ENCODE measurements at regions not wholly inside any gene's neighbourhood (a gene's known extent, or its start where the extent isn't known, plus 50 kb on each side); places are given as distances from the start of the nearest gene placed in this dataset.
"Not testable (repeated sequence)": the region's sequence is repeated elsewhere in the genome, so short reads cannot be mapped to it uniquely, and the experiment has no call there.

- intact Hi-C loops (cut with micrococcal nuclease): no loop called here
- H3K4me3 Mint-ChIP-seq: no peak overlapping the region
- no peaks in the 10 kb centered on the region for H3K4me1 Mint-ChIP-seq (ENCODE audit: low read depth)
Measured at GRCh38 chrX:45524805-45525204, 324.1 kb upstream of the DIPK2B start.

DNA sequence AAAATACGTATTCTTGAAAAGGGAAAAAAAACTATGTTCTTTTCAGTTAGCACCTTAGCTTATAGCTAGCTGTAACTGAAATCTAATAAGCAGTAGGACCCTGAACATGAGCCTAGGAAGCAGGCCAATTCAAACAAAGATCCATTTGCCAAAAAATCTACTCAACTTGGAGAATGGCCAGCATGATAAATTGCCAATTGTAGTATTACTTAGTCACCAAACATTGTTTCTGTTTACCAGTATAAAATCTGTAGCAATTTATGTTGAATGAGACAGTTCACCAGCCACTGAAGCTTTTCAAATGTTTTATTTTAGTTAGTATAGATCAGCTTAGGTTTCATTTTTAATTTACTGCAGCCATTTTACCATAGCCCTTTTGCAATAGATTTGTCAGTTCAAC lies 323.6 kb upstream of the DIPK2B start:
- no peaks in the 10 kb centered on the region for H3K9me3 Mint-ChIP-seq
- intact Hi-C loops (cut with micrococcal nuclease): no loop called here
- no peaks in the 10 kb centered on the region for H3K36me3 Mint-ChIP-seq (ENCODE audit: low read depth)
- no peak overlapping the region for H3K4me3 Mint-ChIP-seq
- no peaks in the 10 kb centered on the region for H3K4me1 Mint-ChIP-seq (ENCODE audit: low read depth)
- no peak overlapping the region for H3K27ac Mint-ChIP-seq
- no peak for DNase-seq (ENCODE audit: low spot score)
- H3K27me3 Mint-ChIP-seq (ENCODE audit: insufficient read depth): no peaks in the 10 kb centered on the region

More at GRCh38 chrX:45524805-45525204, 324.1 kb upstream of the DIPK2B start:
- H3K36me3 Mint-ChIP-seq (ENCODE audit: low read depth): no peaks in the 10 kb centered on the region
- no peak overlapping the region for H3K27ac Mint-ChIP-seq
- DNase-seq (ENCODE audit: low spot score): no peak
- H3K27me3 Mint-ChIP-seq (ENCODE audit: insufficient read depth): no peaks in the 10 kb centered on the region
- no peaks in the 10 kb centered on the region for H3K9me3 Mint-ChIP-seq

GRCh38 chrX:45518552-45518951 lies 317.9 kb upstream of the DIPK2B start:
- H3K27me3 Mint-ChIP-seq (ENCODE audit: insufficient read depth): no peaks in the 10 kb centered on the region
- DNase-seq (ENCODE audit: low spot score): no peak
- intact Hi-C loops (cut with micrococcal nuclease): loop anchor here (10.0 kb wide), 1 partner anchor 644 kb away; the partner anchor contains the start of gene KDM6A
- H3K4me3 Mint-ChIP-seq: no peak overlapping the region
- H3K9me3 Mint-ChIP-seq: no peaks in the 10 kb centered on the region
- no peaks in the 10 kb centered on the region for H3K36me3 Mint-ChIP-seq (ENCODE audit: low read depth)
- no peak overlapping the region for H3K27ac Mint-ChIP-seq
- H3K4me1 Mint-ChIP-seq (ENCODE audit: low read depth): peaks cover 18% of the 10 kb centered on the region

GRCh38 chrX:45517090-45517973 lies 316.7 kb upstream of the DIPK2B start:
- Mint-ChIP-seq H3K4me3 (no peak overlapping the region), H3K27ac (no peak overlapping the region), H3K27me3 (ENCODE audit: insufficient read depth) (no peaks in the 10 kb centered on the region), H3K36me3 (ENCODE audit: low read depth) (no peaks in the 10 kb centered on the region), H3K9me3 (no peaks in the 10 kb centered on the region), H3K4me1 (ENCODE audit: low read depth) (peaks cover 25% of the 10 kb centered on the region)
- intact Hi-C loops (cut with micrococcal nuclease): loop anchor here (10.0 kb wide), 1 partner anchor 643 kb away; the partner anchor contains the start of gene KDM6A
- no peak for DNase-seq (ENCODE audit: low spot score)

GRCh38 chrX:45515262-45516215 lies 314.9 kb upstream of the DIPK2B start:
- H3K4me1 Mint-ChIP-seq (ENCODE audit: low read depth): peaks cover 25% of the 10 kb centered on the region

GRCh38 chrX:45513042-45513441 lies 312.4 kb upstream of the DIPK2B start:
- Mint-ChIP-seq H3K27me3 (ENCODE audit: insufficient read depth) (no peaks in the 10 kb centered on the region), H3K27ac (no peak overlapping the region), H3K4me3 (no peak overlapping the region), H3K36me3 (ENCODE audit: low read depth) (no peaks in the 10 kb centered on the region), H3K9me3 (no peaks in the 10 kb centered on the region), H3K4me1 (ENCODE audit: low read depth) (peaks cover 25% of the 10 kb centered on the region)
- intact Hi-C loops (cut with micrococcal nuclease): loop anchor here (10.0 kb wide), 1 partner anchor 638 kb away; the partner anchor contains the start of gene KDM6A
- no peak for DNase-seq (ENCODE audit: low spot score)

More at GRCh38 chrX:45515262-45516215, 314.9 kb upstream of the DIPK2B start:
- peak; percentile 1 for DNase-seq (ENCODE audit: low spot score)
- intact Hi-C loops (cut with micrococcal nuclease): loop anchor here (1.0 to 10.0 kb wide), 8 partner anchors 107 to 893 kb away; partner anchors contain the start of gene KDM6A
- no peak overlapping the region for H3K4me3 Mint-ChIP-seq
- no peaks in the 10 kb centered on the region for H3K36me3 Mint-ChIP-seq (ENCODE audit: low read depth)
- no peaks in the 10 kb centered on the region for H3K27me3 Mint-ChIP-seq (ENCODE audit: insufficient read depth)
- H3K9me3 Mint-ChIP-seq: no peaks in the 10 kb centered on the region
- peak overlapping the region; percentile 65 for H3K27ac Mint-ChIP-seq

DNA sequence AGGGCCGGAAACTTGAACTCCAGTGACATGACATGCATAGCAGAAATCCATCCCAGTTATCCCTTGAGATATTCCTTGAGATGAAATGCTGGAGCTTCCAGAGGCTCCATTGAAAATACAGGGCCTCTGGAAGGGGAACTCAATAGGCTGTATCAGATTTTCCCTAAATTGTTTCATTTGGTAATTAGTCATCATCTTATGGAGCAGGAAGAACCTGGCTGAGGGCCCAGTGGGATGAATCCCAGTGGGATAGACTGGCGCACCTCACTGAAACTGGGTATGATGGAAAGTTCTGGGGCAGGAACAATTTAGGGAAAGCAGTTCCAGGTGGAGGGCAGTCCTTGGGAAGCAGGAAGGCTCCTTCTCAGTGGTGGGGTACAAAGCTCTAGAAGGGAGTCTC lies 307.8 kb upstream of the DIPK2B start:
- Mint-ChIP-seq H3K36me3 (ENCODE audit: low read depth) (no peaks in the 10 kb centered on the region), H3K9me3 (no peaks in the 10 kb centered on the region), H3K27ac (no peak overlapping the region), H3K4me1 (ENCODE audit: low read depth) (peaks cover 14% of the 10 kb centered on the region), H3K27me3 (ENCODE audit: insufficient read depth) (no peaks in the 10 kb centered on the region), H3K4me3 (no peak overlapping the region)
- intact Hi-C loops (cut with micrococcal nuclease): no loop called here
- DNase-seq (ENCODE audit: low spot score): no peak

GRCh38 chrX:45506149-45506730 lies 305.6 kb upstream of the DIPK2B start:
- no peak for DNase-seq (ENCODE audit: low spot score)
- Mint-ChIP-seq H3K4me1 (ENCODE audit: low read depth) (peaks cover 7% of the 10 kb centered on the region), H3K36me3 (ENCODE audit: low read depth) (no peaks in the 10 kb centered on the region), H3K27ac (no peak overlapping the region), H3K9me3 (no peaks in the 10 kb centered on the region), H3K27me3 (ENCODE audit: insufficient read depth) (no peaks in the 10 kb centered on the region), H3K4me3 (no peak overlapping the region)
- intact Hi-C loops (cut with micrococcal nuclease): no loop called here

- Mint-ChIP-seq H3K4me1 (ENCODE audit: low read depth) (peaks cover 7% of the 10 kb centered on the region), H3K9me3 (no peaks in the 10 kb centered on the region), H3K36me3 (ENCODE audit: low read depth) (no peaks in the 10 kb centered on the region), H3K4me3 (no peak overlapping the region), H3K27me3 (ENCODE audit: insufficient read depth) (no peaks in the 10 kb centered on the region), H3K27ac (peak overlapping the region; percentile 56)
- DNase-seq (ENCODE audit: low spot score): no peak
- intact Hi-C loops (cut with micrococcal nuclease): no loop called here
Measured at GRCh38 chrX:45505214-45505613, 304.5 kb upstream of the DIPK2B start.

- DNase-seq (ENCODE audit: low spot score); H3K4me3 Mint-ChIP-seq; H3K36me3 Mint-ChIP-seq (ENCODE audit: low read depth); H3K9me3 Mint-ChIP-seq; H3K4me1 Mint-ChIP-seq (ENCODE audit: low read depth); H3K27ac Mint-ChIP-seq; H3K27me3 Mint-ChIP-seq (ENCODE audit: insufficient read depth); intact Hi-C loops (cut with micrococcal nuclease): not testable (repeated sequence)
Measured at GRCh38 chrX:45503787-45504362, 303.2 kb upstream of the DIPK2B start.

DNA sequence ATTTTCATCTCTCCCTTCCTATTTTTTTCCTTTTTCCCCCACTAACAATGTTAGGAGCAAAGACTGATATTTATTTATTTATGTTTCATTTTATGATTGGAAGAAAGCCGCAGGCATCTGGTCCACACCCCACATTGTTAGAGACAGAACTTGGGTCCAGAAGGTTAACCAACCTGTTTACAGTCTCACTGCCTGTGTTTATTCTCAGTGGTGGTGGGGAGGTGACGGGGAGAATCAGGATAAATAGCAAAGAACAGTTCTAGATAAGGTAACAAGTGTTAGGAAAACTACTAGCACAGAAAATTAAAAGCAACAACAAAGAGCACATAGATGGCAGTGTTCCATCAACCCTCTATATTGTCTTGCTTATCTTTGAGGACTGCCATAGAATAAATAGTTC lies 301.7 kb upstream of the DIPK2B start:
- intact Hi-C loops (cut with micrococcal nuclease): no loop called here
- H3K9me3 Mint-ChIP-seq: no peaks in the 10 kb centered on the region
- H3K4me1 Mint-ChIP-seq (ENCODE audit: low read depth): peaks cover 7% of the 10 kb centered on the region
- DNase-seq (ENCODE audit: low spot score): no peak
- H3K27me3 Mint-ChIP-seq (ENCODE audit: insufficient read depth): no peaks in the 10 kb centered on the region
- no peak overlapping the region for H3K4me3 Mint-ChIP-seq
- no peaks in the 10 kb centered on the region for H3K36me3 Mint-ChIP-seq (ENCODE audit: low read depth)
- H3K27ac Mint-ChIP-seq: no peak overlapping the region

DNA sequence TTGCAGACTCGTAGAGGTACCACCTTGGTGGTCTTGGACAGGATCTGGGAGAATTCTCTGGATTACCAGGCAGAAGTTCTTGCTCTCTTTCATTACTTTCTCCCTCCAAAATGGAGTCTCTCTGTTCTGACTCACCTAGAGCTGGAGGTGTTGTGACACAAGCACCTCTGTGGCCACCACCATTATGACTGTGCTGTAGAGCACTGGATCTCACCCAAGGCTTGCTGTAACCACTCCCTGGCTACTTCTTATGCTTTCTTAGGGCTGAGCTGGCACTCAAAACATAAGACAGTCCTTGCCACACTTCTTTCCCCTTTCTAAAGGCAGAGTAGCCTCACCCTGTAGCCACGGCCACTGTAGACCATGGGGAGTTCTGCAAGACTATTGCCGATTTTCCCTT lies 296.6 kb upstream of the DIPK2B start:
- DNase-seq (ENCODE audit: low spot score): no peak
- H3K4me1 Mint-ChIP-seq (ENCODE audit: low read depth): no peaks in the 10 kb centered on the region
- no peaks in the 10 kb centered on the region for H3K36me3 Mint-ChIP-seq (ENCODE audit: low read depth)
- H3K27ac Mint-ChIP-seq: no peak overlapping the region
- intact Hi-C loops (cut with micrococcal nuclease): no loop called here
- H3K9me3 Mint-ChIP-seq: peaks cover 18% of the 10 kb centered on the region
- H3K4me3 Mint-ChIP-seq: no peak overlapping the region
- peaks cover 6% of the 10 kb centered on the region for H3K27me3 Mint-ChIP-seq (ENCODE audit: insufficient read depth)

All from activated T-helper 1 cell treated with anti-CD3 and anti-CD28 coated beads, Interleukin-12 subunit alpha, Interleukin-12 subunit beta, Interleukin-2, Interleukin-4 antibody, amounts not matched to agents 30 ng/mL and 10 ng/mL and 1 ng/mL, durations not matched to agents 14 hours and 24 hours and 36 hours (primary cell).